NCI-H748 treated with DMSO at 0.1 percent for 48 hours (cell line): ENCODE measurements at regions not wholly inside any gene's neighbourhood (a gene's known extent, or its start where the extent isn't known, plus 50 kb on each side); places are given as distances from the start of the nearest gene placed in this dataset.
"Not testable (repeated sequence)": the region's sequence is repeated elsewhere in the genome, so short reads cannot be mapped to it uniquely, and the experiment has no call there.

ENCODE experiments used
- DNase-seq: peaks from one replicate; lab custom pipeline; 2025; lab: John Stamatoyannopoulos, UW

GRCh38 chrX:10965174-10965798 is 145.8 kb upstream of the HCCS start:
- DNase-seq: no peak

- no peak for DNase-seq
These were observed 145.1 kb upstream of the HCCS start for GRCh38 chrX:10966057-10966456.

DNA sequence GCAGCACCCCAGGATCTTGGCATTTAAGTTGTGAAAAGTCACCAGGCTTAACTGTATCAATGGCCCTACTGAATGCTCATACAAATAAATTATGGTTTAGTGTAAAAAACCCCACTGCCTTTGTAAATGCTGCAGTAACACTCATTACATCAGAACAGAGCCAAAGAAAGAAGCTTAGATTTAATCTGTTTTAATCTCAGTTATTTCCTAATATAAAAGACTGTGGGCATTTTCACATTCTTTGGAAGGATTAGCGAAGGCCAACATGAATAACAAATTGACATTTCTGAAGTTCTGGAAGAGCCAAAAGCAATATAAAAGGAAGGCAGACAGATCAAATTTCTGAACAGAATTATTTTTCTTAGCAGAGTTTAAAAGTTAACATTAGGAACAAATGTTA is 140.0 kb upstream of the HCCS start:
- no peak for DNase-seq

DNA sequence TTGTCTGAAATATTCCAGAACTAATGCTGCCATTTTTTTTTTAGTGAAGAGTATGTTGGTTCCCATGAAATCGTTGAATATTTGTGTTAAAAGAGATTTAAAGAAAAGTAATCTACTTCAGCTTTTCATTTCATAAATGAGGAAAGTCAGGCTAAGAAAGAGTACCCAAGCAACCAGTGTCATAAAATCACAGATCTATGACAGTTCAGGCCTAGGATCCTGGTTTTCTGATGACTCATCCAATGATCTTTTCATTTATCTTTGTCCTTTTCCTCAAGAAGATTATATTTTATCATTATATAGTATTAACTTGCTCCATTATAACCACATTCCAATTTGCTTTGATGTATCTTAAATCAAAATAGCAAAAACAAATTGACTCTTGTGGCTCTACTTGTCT is 139.4 kb upstream of the HCCS start:
- no peak for DNase-seq

DNA sequence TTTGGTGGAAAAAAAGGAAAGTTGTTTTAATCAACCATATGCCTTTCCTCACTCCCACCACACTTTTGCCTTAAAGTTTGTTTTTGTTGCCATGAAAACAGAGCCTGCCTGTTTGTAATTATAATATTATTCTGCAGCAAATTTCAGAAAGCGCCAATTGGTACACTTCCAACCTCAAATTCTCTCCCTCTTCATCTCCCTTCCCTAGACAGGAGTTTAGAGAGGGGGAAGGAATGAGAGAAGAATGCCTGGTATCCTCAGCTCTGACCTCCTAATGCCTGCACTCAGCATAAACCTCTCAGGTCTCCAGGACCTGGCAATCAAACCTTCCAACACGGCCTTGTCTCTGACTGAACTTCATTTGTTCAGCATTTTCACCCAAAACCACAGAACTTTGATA is 138.4 kb upstream of the HCCS start:
- DNase-seq: no peak

GRCh38 chrX:10974920-10975319 is 136.2 kb upstream of the HCCS start:
- no peak for DNase-seq

DNA sequence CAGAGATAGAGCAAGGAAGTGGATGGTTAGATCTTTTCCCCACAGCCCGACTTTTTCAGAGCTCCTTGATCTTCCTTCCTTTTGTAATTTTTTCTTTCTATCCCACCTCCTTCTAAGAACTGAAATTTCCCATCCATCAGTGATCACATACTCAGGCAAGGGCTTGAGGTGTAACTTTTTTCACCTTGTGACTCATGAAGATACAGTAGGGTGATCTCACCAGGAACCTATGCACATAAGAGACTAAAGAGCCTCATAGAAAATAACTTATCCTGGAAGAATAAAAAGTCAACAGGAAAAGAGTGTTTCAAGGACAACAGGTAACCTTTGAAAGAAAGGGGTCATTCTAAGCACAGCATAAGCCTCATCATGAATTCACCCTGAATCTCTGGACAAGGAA is 131.2 kb upstream of the HCCS start:
- DNase-seq: no peak

DNA sequence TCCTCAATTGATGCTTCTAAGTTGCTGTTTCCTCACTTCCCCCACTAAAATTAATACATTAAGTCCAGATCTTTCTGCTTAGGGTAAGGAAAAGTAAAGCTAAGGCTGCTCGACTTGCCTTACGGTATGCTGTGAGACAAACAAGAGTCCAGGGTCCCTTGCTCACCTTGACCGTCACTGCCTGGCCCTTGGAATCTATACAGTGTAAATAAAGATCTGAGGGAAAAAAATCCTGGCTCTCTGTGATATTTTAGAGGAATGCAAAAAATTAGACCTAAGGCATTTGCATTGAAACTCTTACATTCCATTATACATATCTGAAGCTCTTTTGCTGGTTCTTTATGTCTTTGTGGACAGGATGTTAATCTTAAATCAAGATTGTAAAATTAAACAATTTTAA is 129.6 kb upstream of the HCCS start:
- no peak for DNase-seq

GRCh38 chrX:10983526-10983925 is 127.6 kb upstream of the HCCS start:
- DNase-seq: no peak

GRCh38 chrX:10984213-10984612 is 126.9 kb upstream of the HCCS start:
- no peak for DNase-seq

- no peak for DNase-seq
These were observed 124.5 kb upstream of the HCCS start for GRCh38 chrX:10986616-10987015.

DNA sequence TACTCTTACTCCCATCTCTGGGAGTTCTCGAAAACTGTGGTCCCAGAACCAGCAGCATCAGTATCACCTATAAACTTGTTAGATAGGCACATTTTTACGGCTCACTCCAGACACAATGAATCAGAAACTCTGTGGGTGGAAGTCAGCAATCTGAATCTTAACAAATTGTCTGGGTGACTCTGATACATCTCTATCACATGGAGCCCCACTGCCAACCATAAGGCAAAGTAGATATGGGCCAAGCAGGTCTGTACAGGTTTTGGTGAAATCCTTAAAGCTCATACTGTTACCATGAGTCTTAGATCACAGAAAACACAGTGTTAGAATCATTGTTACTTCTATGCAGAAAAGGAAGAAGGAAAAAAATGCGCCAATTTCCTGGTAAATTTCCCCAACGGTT is 122.5 kb upstream of the HCCS start:
- DNase-seq: no peak

- no peak for DNase-seq
These were observed 121.7 kb upstream of the HCCS start for GRCh38 chrX:10989386-10989785.

GRCh38 chrX:10990418-10990817 is 120.7 kb upstream of the HCCS start:
- DNase-seq: no peak

DNA sequence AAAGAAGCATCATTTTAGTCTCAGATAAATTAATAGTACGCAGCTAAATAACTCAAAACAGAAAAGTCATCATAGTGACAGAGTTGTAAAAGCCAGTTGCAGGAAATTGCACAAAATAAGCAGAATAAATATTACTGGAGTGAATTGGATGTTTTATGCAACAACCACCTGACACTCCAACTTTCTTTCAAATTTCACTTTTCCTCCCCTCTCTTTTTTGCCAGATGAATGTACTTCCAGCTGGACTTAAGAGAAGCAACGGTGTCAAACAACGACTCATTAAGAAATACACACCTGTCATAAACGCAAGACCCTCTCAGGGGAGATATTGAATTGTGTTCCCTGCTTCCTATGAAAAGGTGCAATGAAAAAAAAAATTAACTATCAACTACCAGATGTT is 120.2 kb upstream of the HCCS start:
- DNase-seq: no peak

- DNase-seq: no peak
These were observed 119.0 kb upstream of the HCCS start for GRCh38 chrX:10992110-10992509.

DNA sequence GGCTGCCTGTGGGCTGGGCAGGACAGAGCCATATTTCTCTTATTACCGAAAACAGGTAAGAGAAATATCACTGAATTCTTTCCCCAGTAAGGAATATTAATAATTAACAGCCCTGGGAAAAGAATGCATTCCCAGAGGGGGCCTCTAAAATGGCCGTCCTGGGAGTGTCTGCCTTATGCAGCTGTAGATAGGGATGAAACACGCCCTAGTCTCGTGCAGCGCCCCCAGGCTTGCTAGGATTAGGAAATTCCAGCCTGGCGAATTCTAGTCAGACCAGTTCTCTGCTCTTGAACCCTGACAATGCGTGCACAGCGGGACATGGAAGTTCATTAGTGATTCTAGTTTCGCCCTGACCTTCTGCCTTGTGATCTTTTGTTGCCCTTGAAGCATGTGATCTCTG is 104.1 kb upstream of the HCCS start:
- not testable (repeated sequence) for DNase-seq

- no peak for DNase-seq
These were observed 100.7 kb upstream of the HCCS start for GRCh38 chrX:11010476-11010875.

DNA sequence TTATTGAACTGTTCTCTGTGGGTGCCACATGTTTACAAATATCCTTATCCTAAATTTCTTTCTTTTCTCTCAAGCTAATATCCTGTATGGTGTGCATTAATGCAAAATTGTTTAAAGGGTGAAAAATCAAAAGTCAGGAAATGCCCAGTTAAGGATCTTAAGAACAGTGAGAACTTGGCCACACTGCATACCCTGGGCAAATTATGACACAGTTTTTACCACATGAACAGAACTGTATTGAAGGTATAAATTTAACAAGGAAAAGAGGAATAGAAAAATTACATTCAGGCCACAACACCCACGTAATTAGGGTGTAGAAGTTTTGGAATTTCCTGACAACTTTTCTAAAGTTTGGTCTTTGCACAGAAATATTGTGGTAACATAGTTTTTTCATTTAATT is 94.4 kb upstream of the HCCS start:
- no peak for DNase-seq

- not testable (repeated sequence) for DNase-seq
These were observed 88.5 kb upstream of the HCCS start for GRCh38 chrX:11022588-11022987.

DNA sequence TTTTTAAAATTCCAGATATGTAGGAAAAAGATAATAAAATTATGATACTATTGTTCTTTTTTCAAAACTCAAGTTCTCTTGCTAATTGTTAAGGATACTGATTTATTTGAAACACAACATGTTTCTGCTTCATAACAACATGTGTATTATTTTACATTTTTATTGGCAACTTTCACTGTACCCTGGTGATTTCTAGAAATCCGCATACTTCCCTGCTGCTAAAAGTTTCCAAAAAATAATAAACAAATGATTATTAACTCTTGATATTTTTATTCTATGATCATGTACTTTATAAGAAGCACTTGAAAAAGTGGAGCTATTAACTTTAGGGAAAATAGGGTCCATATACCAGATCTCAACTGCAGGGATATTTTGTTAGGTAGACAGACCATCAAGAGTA is 71.2 kb upstream of the HCCS start:
- DNase-seq: no peak

DNA sequence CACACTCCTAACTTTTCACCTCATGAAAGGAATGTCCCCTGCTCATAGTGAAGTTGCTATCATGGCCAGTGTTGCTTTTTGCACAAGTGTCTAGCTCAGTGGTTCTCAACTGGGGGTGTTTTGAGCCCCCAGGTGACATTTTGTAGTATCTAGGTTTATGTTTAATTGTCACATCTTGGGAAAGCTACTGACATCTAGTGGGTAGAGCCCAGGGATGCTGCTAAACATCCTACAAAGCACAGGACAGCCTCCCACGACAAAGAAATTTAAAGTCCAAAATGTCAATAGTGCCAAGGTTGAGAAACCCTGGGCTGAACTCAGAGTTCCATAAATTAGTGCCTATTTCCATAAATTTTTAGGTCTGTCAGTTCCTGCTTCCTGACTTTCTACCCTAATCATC is 70.7 kb upstream of the HCCS start:
- DNase-seq: no peak

GRCh38 chrX:11040996-11041395 is 70.1 kb upstream of the HCCS start:
- DNase-seq: no peak

DNA sequence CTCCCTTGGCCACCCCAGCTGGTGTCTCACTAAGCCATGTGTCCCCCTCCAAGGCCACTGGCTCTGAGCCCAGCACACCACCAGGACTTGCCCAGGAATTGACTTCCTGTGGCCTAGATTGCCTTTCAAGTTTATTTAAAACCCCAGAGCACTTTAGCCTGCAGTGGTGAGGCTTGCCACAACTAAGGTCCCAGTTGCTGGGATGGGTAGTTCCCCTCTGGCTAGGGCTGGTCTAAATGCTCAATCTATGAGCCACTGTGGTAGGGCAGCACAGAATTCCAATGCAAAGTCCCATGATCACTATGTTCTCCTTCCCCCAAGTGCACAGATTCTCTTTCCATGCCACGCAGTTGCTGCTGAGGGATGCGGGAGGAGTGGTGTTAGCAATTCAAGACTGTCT is 61.1 kb upstream of the HCCS start:
- DNase-seq: no peak

DNA sequence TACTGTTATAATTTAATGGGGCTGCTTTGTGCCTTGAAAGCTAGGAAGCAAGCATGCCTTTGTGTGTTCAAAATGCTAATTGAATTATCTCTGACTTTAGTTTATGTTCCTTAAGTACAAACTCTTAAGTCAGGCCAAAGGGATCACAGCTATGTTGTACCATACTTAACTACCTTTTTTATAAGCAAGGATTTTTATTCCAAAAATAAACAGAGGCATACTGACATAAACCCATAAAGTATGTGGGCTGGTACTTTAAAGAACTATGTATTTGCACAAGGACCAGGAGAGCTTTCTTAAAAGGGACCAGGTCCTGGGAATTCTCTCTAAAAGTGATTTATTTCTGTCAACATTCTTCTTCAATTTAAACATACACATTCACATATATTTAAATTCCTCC is 57.8 kb upstream of the HCCS start:
- no peak for DNase-seq
